ENCODE measurements at regions not wholly inside any gene's neighbourhood (a gene's known extent, or its start where the extent isn't known, plus 50 kb on each side); places are given as distances from the start of the nearest gene placed in this dataset.

DNA sequence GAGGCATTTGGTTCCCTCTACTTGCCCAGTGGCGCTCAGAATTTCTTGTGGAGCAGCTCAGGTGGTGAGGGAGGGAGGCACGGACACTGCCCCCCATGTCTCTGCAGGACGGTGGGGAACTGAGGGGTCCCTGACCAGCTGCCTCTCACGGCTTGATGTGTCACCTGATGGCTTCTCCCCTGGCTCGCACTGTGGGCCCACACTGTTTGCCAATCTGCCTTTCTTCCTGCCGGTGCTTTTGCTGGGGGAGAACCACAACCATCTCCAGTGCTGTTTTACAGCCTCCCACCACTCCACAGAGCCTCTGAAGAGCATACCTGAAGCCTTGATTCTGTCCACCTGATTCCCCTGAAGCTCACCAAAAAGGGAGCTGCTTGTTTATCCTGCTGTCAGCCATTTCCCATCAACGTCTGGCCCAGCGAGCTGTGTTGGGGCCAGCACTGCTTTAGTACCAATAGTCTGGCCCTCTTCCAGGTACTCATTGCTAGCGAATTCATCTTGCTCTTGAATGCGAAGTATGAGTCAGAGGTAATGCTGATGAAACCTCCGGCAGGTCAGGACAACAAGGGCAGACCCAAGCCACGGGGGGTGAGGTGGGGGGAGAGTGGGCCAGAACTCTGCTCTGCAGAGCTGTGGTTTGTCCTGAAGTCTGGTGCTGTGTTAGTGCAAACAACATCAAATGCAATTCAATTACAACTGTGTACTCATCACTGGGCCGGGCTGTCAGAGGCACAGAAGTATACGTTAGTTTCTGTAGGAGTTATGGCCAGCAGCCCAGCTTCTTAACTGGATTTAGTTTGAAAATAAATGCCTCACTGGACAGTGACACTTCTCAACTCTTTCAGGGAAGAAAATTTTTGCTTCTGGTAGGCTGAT, 208.3 kb upstream of the JADE1 start:
- TF ChIP-seq, protein P1, sequence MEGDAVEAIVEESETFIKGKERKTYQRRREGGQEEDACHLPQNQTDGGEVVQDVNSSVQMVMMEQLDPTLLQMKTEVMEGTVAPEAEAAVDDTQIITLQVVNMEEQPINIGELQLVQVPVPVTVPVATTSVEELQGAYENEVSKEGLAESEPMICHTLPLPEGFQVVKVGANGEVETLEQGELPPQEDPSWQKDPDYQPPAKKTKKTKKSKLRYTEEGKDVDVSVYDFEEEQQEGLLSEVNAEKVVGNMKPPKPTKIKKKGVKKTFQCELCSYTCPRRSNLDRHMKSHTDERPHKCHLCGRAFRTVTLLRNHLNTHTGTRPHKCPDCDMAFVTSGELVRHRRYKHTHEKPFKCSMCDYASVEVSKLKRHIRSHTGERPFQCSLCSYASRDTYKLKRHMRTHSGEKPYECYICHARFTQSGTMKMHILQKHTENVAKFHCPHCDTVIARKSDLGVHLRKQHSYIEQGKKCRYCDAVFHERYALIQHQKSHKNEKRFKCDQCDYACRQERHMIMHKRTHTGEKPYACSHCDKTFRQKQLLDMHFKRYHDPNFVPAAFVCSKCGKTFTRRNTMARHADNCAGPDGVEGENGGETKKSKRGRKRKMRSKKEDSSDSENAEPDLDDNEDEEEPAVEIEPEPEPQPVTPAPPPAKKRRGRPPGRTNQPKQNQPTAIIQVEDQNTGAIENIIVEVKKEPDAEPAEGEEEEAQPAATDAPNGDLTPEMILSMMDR (IDR thresholded peaks at IDR 0.05 in 4 of 5, conservative IDR thresholded peaks at IDR 0.05 in 1 of 5): no peak
- no peak for TF ChIP-seq POLR2A (IDR thresholded peaks at IDR 0.05)

Measured in gastrocnemius medialis (tissue), 4 donors.